GM12878 (cell line): ENCODE measurements at regions not wholly inside any gene's neighbourhood (a gene's known extent, or its start where the extent isn't known, plus 50 kb on each side); places are given as distances from the start of the nearest gene placed in this dataset.

Source experiments
- ATAC-seq: fragments of 200-7000 bp; cut with Tn5 transposase; 3 replicates; pipeline ENCODE4 v1.9.1; 2020; ENCODE audit warnings: mild to moderate bottlenecking, moderate library complexity
- BruUV-seq: library from RNA; stranded (reverse); fragments of 400-500 nt; replicated peaks from 2 replicates; lab custom pipeline; 2021; lab: Mats Ljungman, UMichigan
- CTCF ChIA-PET: fragments of 300-600 bp; sonication (Branson Sonifier 250); formaldehyde crosslinking; extraction: SDS; loops from one replicate; lab custom pipeline; 2021; ENCODE audit warnings: inconsistent platforms; lab: Yijun Ruan, JAX
- POLR2A ChIA-PET: fragments of 350-600 bp; formaldehyde crosslinking; extraction: SDS; loops from one replicate; lab custom pipeline; 2021; ENCODE audit warnings: inconsistent platforms; lab: Charles Lee
- RAD21 ChIA-PET: fragments of 300-600 bp; sonication (Branson Sonifier 250); formaldehyde crosslinking; loops from one replicate; lab custom pipeline; 2023; ENCODE audit warnings: antibody characterized with exemption; ENCODE audit not compliant: unreplicated experiment; lab: Charles Lee
- SMC1A ChIA-PET: fragments of 300-600 bp; sonication (Branson Sonifier 250); formaldehyde crosslinking; loops from one replicate; lab custom pipeline; 2023; ENCODE audit not compliant: unreplicated experiment, uncharacterized antibody; lab: Charles Lee
- DNase-seq: peaks from one replicate; pipeline ENCODE4 v3.0.0-alpha.2; 2011; ENCODE audit warnings: low read depth, low spot score
- FAIRE-seq: peaks from 3 replicates; lab custom pipeline; 2011; peaks lifted over from hg19 to GRCh38; lab: Jason Lieb, UNC
- H2AFZ ChIP-seq: 2 replicates; pipeline ENCODE4 v1.6.0; 2011; ENCODE audit warnings: low read depth, low read length, control low read depth; ENCODE audit not compliant: control insufficient read depth
- H3K27ac ChIP-seq: 2 replicates; pipeline ENCODE4 v1.5.1; 2011; ENCODE audit warnings: control low read depth; ENCODE audit not compliant: control insufficient read depth, insufficient read depth
- H3K27me3 ChIP-seq, 2 experiments: replicated peaks in 1 of 2; 2 replicates each; pipeline versions ENCODE4 v1.6.0 to v1.6.1; 2011; ENCODE audit warnings: low read length in 1 of 2; ENCODE audit not compliant: control insufficient read depth in 2 of 2, insufficient read depth in 2 of 2
- H3K36me3 ChIP-seq, 2 experiments: 2 replicates each; pipeline ENCODE4 v1.5.1; 2011; ENCODE audit warnings: low read length in 1 of 2; ENCODE audit not compliant: control insufficient read depth in 2 of 2, insufficient read depth in 2 of 2
- H3K4me1 ChIP-seq: 2 replicates; pipeline ENCODE4 v1.6.1; 2011; ENCODE audit warnings: mild to moderate bottlenecking, low read length, moderate library complexity, mixed read lengths; ENCODE audit not compliant: control insufficient read depth, insufficient read depth
- H3K4me2 ChIP-seq: 2 replicates; pipeline ENCODE4 v1.6.0; 2011; ENCODE audit warnings: control low read depth; ENCODE audit not compliant: control insufficient read depth, insufficient read depth
- H3K4me3 ChIP-seq: fragments of 200-600 bp; sonication (generic); 2 replicates; pipeline ENCODE4 v1.5.1; 2016
- H3K79me2 ChIP-seq: 2 replicates; pipeline ENCODE4 v1.6.0; 2011; ENCODE audit warnings: low read length; ENCODE audit not compliant: control insufficient read depth, insufficient read depth
- H3K9ac ChIP-seq: 2 replicates; pipeline ENCODE4 v1.8.0; 2011; ENCODE audit warnings: low read length, control low read depth, mixed read lengths; ENCODE audit not compliant: control insufficient read depth, insufficient read depth
- H3K9me3 ChIP-seq: replicated peaks from 3 replicates; pipeline ENCODE4 v1.5.1; 2011; ENCODE audit warnings: mild to moderate bottlenecking, low read length; ENCODE audit not compliant: control insufficient read depth, insufficient read depth
- H4K20me1 ChIP-seq: 2 replicates; pipeline ENCODE4 v1.6.0; 2011; ENCODE audit not compliant: control insufficient read depth, insufficient read depth
- POLR2AphosphoS5 ChIP-seq: IDR thresholded peaks from 2 replicates; pipeline ENCODE4 v1.6.1; 2011; ENCODE audit warnings: mild to moderate bottlenecking, low read length, inconsistent platforms
- ZNF217 ChIP-seq: fragments of 450-650 bp; IDR thresholded peaks from 2 replicates; pipeline ENCODE4 v1.6.1; 2017; ENCODE audit warnings: antibody characterized with exemption, mild to moderate bottlenecking
- WGBS: methylation state at CpG from one replicate; pipeline ENCODE4 v1.1.6; 2016; ENCODE audit warnings: low lambda C conversion rate; ENCODE audit not compliant: insufficient replicate concordance, insufficient coverage; ENCODE audit errors: missing lambda C conversion rate; 5-methylcytosine and 5-hydroxymethylcytosine counted together
- in situ Hi-C: fragments of 300-500 bp; cut with MboI; formaldehyde crosslinking; loops from 9 replicates; pipeline ENCODE4 v1.14.3; 2018; ENCODE audit warnings: mixed read lengths
- intact Hi-C: fragments of 100-400 bp; cut with micrococcal nuclease; formaldehyde crosslinking; loops from one replicate; pipeline ENCODE4 v1.14.2; 2022; ENCODE audit not compliant: unreplicated experiment
- TF ChIP-seq, protein P1 (sequence below): fragments of 150-350 bp; IDR thresholded peaks from 2 replicates; pipeline ENCODE4 v1.6.1; 2014; ENCODE audit warnings: mild to moderate bottlenecking, low read depth, low read length
- TF ChIP-seq, protein P2 (sequence below): IDR thresholded peaks from 2 replicates; pipeline ENCODE4 v1.6.1; 2011; ENCODE audit warnings: borderline replicate concordance, low read depth, mild to moderate bottlenecking, moderate library complexity, low read length; ENCODE audit not compliant: insufficient read depth, poor library complexity, severe bottlenecking
- TF ChIP-seq, protein P3 (sequence below): IDR thresholded peaks from 2 replicates; pipeline ENCODE4 v1.6.1; 2012; ENCODE audit warnings: mild to moderate bottlenecking, low read depth, low read length
- TF ChIP-seq, protein P4 (sequence below): fragments of 450-650 bp; IDR thresholded peaks from 2 replicates; pipeline ENCODE4 v1.6.1; 2018; ENCODE audit warnings: mild to moderate bottlenecking, low read depth, moderate library complexity; ENCODE audit not compliant: partially characterized antibody
- TF ChIP-seq, protein P5 (sequence below): fragments of 450-650 bp; IDR thresholded peaks from 2 replicates; pipeline ENCODE4 v1.6.1; 2017; ENCODE audit warnings: antibody characterized with exemption, mild to moderate bottlenecking, moderate library complexity

DNA sequence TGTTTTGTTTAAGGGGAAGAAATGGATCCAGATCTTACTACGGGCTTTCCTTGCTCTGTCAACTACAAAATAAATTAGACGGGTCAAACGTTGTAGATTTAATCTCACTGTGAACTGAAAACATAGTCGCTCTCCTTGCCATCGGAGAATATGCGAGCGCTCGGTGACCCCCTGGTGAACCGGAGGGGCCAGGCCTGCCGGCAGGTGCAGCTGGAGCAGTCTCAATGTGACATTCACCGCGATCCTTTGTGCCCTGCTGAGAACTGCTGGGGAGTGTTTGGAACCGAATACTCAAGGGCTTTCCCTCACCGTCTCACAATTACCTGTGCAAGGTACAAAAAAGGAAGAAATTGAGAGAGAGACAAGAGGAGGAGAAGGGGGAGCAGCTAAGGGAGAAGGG is 174.1 kb upstream of the GPR26 start:
- TF ChIP-seq, protein P1, sequence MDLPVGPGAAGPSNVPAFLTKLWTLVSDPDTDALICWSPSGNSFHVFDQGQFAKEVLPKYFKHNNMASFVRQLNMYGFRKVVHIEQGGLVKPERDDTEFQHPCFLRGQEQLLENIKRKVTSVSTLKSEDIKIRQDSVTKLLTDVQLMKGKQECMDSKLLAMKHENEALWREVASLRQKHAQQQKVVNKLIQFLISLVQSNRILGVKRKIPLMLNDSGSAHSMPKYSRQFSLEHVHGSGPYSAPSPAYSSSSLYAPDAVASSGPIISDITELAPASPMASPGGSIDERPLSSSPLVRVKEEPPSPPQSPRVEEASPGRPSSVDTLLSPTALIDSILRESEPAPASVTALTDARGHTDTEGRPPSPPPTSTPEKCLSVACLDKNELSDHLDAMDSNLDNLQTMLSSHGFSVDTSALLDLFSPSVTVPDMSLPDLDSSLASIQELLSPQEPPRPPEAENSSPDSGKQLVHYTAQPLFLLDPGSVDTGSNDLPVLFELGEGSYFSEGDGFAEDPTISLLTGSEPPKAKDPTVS: no peak
- TF ChIP-seq, protein P2, sequence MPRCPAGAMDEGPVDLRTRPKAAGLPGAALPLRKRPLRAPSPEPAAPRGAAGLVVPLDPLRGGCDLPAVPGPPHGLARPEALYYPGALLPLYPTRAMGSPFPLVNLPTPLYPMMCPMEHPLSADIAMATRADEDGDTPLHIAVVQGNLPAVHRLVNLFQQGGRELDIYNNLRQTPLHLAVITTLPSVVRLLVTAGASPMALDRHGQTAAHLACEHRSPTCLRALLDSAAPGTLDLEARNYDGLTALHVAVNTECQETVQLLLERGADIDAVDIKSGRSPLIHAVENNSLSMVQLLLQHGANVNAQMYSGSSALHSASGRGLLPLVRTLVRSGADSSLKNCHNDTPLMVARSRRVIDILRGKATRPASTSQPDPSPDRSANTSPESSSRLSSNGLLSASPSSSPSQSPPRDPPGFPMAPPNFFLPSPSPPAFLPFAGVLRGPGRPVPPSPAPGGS: no peak
- TF ChIP-seq, protein P3, sequence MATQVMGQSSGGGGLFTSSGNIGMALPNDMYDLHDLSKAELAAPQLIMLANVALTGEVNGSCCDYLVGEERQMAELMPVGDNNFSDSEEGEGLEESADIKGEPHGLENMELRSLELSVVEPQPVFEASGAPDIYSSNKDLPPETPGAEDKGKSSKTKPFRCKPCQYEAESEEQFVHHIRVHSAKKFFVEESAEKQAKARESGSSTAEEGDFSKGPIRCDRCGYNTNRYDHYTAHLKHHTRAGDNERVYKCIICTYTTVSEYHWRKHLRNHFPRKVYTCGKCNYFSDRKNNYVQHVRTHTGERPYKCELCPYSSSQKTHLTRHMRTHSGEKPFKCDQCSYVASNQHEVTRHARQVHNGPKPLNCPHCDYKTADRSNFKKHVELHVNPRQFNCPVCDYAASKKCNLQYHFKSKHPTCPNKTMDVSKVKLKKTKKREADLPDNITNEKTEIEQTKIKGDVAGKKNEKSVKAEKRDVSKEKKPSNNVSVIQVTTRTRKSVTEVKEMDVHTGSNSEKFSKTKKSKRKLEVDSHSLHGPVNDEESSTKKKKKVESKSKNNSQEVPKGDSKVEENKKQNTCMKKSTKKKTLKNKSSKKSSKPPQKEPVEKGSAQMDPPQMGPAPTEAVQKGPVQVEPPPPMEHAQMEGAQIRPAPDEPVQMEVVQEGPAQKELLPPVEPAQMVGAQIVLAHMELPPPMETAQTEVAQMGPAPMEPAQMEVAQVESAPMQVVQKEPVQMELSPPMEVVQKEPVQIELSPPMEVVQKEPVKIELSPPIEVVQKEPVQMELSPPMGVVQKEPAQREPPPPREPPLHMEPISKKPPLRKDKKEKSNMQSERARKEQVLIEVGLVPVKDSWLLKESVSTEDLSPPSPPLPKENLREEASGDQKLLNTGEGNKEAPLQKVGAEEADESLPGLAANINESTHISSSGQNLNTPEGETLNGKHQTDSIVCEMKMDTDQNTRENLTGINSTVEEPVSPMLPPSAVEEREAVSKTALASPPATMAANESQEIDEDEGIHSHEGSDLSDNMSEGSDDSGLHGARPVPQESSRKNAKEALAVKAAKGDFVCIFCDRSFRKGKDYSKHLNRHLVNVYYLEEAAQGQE: no peak
- TF ChIP-seq POLR2AphosphoS5: no peak
- TF ChIP-seq, protein P4, sequence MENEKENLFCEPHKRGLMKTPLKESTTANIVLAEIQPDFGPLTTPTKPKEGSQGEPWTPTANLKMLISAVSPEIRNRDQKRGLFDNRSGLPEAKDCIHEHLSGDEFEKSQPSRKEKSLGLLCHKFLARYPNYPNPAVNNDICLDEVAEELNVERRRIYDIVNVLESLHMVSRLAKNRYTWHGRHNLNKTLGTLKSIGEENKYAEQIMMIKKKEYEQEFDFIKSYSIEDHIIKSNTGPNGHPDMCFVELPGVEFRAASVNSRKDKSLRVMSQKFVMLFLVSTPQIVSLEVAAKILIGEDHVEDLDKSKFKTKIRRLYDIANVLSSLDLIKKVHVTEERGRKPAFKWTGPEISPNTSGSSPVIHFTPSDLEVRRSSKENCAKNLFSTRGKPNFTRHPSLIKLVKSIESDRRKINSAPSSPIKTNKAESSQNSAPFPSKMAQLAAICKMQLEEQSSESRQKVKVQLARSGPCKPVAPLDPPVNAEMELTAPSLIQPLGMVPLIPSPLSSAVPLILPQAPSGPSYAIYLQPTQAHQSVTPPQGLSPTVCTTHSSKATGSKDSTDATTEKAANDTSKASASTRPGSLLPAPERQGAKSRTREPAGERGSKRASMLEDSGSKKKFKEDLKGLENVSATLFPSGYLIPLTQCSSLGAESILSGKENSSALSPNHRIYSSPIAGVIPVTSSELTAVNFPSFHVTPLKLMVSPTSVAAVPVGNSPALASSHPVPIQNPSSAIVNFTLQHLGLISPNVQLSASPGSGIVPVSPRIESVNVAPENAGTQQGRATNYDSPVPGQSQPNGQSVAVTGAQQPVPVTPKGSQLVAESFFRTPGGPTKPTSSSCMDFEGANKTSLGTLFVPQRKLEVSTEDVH: no peak
- TF ChIP-seq, protein P5, sequence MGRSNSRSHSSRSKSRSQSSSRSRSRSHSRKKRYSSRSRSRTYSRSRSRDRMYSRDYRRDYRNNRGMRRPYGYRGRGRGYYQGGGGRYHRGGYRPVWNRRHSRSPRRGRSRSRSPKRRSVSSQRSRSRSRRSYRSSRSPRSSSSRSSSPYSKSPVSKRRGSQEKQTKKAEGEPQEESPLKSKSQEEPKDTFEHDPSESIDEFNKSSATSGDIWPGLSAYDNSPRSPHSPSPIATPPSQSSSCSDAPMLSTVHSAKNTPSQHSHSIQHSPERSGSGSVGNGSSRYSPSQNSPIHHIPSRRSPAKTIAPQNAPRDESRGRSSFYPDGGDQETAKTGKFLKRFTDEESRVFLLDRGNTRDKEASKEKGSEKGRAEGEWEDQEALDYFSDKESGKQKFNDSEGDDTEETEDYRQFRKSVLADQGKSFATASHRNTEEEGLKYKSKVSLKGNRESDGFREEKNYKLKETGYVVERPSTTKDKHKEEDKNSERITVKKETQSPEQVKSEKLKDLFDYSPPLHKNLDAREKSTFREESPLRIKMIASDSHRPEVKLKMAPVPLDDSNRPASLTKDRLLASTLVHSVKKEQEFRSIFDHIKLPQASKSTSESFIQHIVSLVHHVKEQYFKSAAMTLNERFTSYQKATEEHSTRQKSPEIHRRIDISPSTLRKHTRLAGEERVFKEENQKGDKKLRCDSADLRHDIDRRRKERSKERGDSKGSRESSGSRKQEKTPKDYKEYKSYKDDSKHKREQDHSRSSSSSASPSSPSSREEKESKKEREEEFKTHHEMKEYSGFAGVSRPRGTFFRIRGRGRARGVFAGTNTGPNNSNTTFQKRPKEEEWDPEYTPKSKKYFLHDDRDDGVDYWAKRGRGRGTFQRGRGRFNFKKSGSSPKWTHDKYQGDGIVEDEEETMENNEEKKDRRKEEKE: no peak
- TF ChIP-seq ZNF217: no peak
- TF ChIP-seq, all 136 proteins: peak for 0
- ATAC-seq: no peak
- Histone ChIP-seq H3K27me3 (no peaks in the 10 kb centered on the region), H3K4me2 (no peak overlapping the region), H3K79me2 (no peaks in the 10 kb centered on the region), H4K20me1 (no peaks in the 10 kb centered on the region), H3K9ac (no peak overlapping the region), H3K9me3 (no peaks in the 10 kb centered on the region), H3K4me3 (no peak overlapping the region), H3K27ac (no peak overlapping the region), H3K36me3 (no peaks in the 10 kb centered on the region), H3K4me1 (no peaks in the 10 kb centered on the region), H2AFZ (no peak overlapping the region)
- intact Hi-C loops: no loop called here
- no peak for FAIRE-seq
- BruUV-seq: no TSS peak
- ChIA-PET RAD21 (no interaction called here), SMC1A (no interaction called here), CTCF (no interaction called here), POLR2A (no interaction called here)
- in situ Hi-C loops: no loop called here
- 87% methylated on average over 14 of the region's 14 CpGs for WGBS
- DNase-seq: no peak
